GM21619 (cell line): ENCODE measurements at regions not wholly inside any gene's neighbourhood (a gene's known extent, or its start where the extent isn't known, plus 50 kb on each side); places are given as distances from the start of the nearest gene placed in this dataset.
"Not testable (repeated sequence)": the region's sequence is repeated elsewhere in the genome, so short reads cannot be mapped to it uniquely, and the experiment has no call there.

Source experiments
- ATAC-seq: cut with Tn5 transposase; IDR thresholded peaks from one replicate; pipeline ENCODE4 v1.9.1; 2021; ENCODE audit not compliant: unreplicated experiment

GRCh38 chr20:41686961-41687360 lies 68.8 kb upstream of the CHD6 start:
- ATAC-seq: no peak

GRCh38 chr20:41685145-41685544 lies 67.0 kb upstream of the CHD6 start:
- not testable (repeated sequence) for ATAC-seq

GRCh38 chr20:41678799-41679198 lies 60.6 kb upstream of the CHD6 start:
- no peak for ATAC-seq

DNA sequence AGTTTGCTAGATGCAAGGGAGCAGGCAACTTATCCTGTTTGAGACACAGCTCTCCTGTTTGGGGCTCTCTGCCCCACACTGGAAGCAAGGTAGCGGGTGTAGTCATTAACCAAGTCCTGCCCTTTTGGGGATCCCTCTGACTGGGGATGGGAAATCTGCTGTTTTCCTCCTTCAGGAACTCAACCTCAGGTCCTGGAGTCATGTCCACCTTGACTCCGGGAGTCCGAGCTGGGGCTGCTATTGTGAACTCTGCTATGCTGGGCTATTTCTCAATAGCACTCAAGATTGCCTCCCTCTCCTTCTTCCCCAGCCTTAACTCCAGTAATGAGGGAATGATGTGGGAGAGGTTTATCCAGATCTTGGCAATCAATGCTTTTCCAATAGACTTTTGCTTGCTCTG lies 54.1 kb upstream of the CHD6 start:
- no peak for ATAC-seq

DNA sequence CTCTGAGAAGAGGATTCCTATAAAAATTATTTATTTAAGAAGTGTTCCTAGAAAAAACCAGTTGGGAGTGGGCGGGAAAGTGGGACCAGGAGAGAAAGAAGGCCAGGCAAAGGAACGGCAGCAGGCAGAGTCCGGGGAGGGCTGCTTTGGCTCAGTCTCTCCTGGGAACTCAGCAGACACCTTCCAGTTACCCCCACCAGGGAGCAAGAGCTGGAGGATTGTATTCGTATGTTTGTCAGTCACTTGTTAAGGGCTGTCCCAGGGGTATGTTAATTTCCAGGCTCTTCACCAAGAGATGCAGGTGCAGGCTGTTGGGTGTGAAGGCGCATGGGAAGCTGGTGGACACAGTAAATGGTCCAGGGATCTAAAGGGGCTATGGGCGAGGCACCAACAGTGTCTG lies 53.0 kb upstream of the CHD6 start:
- ATAC-seq: no peak

DNA sequence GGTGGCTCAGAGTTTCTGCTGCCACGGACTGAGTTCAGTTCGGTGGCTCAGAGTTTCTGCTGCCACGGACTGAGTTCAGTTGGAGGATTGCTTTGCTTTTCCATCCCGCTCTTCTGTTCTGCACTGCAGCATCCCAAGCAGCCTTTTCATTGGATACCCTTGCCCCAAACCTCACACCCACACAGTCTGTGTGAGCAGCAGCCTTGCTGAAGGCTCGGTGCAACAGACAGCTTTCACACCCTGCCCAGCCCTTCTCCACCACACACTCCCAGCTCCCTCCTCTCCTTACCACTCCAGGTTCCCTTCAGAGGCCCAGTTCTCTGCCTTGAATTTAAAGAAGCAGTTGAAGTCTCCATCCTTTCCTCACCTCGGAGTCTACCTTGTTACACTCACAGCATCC lies 52.5 kb upstream of the CHD6 start:
- ATAC-seq: no peak

DNA sequence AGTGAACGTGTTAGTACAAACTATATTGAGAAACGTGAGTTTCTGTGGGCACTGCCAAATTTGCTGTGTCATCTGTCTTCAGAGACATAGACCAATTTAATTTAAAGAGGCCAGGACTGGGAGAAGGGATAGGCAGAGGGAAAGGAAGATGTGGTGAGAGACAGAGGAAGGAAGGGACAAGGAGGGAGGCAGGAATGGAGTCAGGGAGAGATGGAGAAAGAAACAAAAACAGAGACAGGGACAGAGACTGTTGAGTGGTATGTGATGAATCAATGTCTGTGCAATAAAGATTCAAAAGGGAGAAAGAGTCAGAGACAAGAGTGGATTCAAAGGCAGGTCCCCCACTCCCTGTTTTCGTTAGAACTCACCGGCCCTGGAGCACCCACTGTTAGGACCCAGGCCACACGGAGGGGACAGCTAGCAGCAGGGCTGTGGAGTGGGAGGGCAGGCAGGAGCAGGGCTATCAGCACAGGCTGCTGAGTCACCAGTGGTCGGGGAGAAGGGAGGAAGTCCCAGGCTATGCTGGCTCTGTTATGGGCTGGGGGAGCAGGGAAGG lies 51.6 kb upstream of the CHD6 start:
- no peak for ATAC-seq

DNA sequence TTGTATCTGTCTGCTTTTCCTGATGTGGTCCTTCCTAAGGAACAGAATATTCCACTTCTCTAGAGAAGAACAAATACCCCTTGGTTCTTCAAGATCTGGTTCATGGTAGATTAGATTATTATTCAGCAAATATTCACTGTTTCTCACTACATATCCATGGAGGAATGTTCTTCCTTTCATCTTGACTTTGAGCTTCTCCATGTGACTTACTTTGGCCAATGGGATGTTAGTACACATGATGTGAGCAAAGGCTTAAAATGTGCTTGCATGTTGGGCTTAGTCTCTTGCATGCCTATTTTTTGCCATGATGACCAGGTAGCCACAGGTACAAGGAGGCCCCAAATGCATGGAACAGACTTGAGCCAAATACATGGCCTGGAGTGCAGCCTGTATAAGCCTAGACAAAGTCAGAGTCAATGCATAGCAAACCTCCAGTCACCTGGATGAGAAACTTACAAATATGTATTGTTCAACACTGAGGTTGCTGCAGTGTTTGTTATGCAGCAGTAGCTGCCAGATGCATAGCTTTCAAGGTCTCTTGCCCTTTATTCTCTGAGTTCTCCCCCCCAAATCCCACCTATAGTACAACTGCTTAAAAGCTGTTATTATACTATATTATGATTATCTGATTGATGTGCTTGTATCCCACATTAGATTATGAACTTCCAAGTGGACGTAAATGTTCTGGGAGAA lies 50.0 kb upstream of the CHD6 start:
- ATAC-seq: no peak
